NT2/D1 (cell line): ENCODE measurements at regions not wholly inside any gene's neighbourhood (a gene's known extent, or its start where the extent isn't known, plus 50 kb on each side); places are given as distances from the start of the nearest gene placed in this dataset.

ENCODE experiments used
- DNase-seq: peaks from one replicate; pipeline ENCODE4 v3.0.0-alpha.2; 2011; ENCODE audit warnings: low read depth, low spot score
- H3K27me3 ChIP-seq: 2 replicates; pipeline ENCODE4 v1.6.0; 2011; ENCODE audit warnings: mild to moderate bottlenecking; ENCODE audit not compliant: insufficient read length, insufficient read depth
- H3K36me3 ChIP-seq: 2 replicates; pipeline ENCODE4 v1.6.1; 2011; ENCODE audit warnings: mild to moderate bottlenecking, low read length, mixed read lengths; ENCODE audit not compliant: insufficient read depth, insufficient read length
- H3K4me1 ChIP-seq: 2 replicates; pipeline ENCODE4 v1.5.1; 2011; ENCODE audit not compliant: insufficient read depth, insufficient read length
- H3K4me3 ChIP-seq: 2 replicates; pipeline ENCODE4 v1.5.1; 2011; ENCODE audit warnings: low read depth; ENCODE audit not compliant: insufficient read length
- H3K9ac ChIP-seq: 2 replicates; pipeline ENCODE4 v1.6.0; 2011; ENCODE audit warnings: low read depth; ENCODE audit not compliant: insufficient read length
- H3K9me3 ChIP-seq: 2 replicates; pipeline ENCODE4 v1.5.1; 2011; ENCODE audit warnings: mild to moderate bottlenecking, low read length; ENCODE audit not compliant: insufficient read depth
- SUZ12 ChIP-seq: IDR thresholded peaks from 2 replicates; pipeline ENCODE4 v1.6.1; 2011; ENCODE audit not compliant: insufficient read length, insufficient read depth; ENCODE audit errors: extremely low read depth
- YY1 ChIP-seq: IDR thresholded peaks from 2 replicates; pipeline ENCODE4 v1.6.1; 2011; ENCODE audit not compliant: insufficient read length, insufficient read depth
- ZNF274 ChIP-seq: IDR thresholded peaks from 2 replicates; pipeline ENCODE4 v1.6.1; 2011; ENCODE audit warnings: mild to moderate bottlenecking, low read depth, low read length

DNA sequence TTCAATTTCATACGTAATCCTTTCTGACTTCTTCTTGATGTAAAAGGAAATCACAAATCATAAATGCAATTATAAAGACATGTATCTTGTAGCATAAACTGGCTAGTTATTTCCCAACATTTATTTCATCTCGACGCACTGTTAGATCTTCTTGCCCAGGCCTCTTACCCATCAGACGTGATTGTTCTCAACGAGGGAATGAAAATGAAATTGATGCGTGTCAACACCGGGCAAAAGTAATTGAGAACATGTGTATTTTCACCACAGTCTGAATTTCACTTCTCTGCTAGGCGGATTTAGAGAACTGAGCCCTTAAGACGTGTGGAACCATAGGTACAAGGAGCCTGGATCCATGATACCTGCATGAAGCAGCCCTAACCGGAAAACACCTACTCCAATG, 519.7 kb downstream of the KCNT2 start:
- no peaks in the 10 kb centered on the region for H3K27me3 ChIP-seq
- H3K9me3 ChIP-seq = no peaks in the 10 kb centered on the region
- H3K4me3 ChIP-seq = no peak overlapping the region
- TF ChIP-seq YY1 (no peak), SUZ12 (no peak), ZNF274 (no peak)
- DNase-seq = no peak
- H3K9ac ChIP-seq = no peak overlapping the region
- H3K4me1 ChIP-seq = no peaks in the 10 kb centered on the region
- no peaks in the 10 kb centered on the region for H3K36me3 ChIP-seq

DNA sequence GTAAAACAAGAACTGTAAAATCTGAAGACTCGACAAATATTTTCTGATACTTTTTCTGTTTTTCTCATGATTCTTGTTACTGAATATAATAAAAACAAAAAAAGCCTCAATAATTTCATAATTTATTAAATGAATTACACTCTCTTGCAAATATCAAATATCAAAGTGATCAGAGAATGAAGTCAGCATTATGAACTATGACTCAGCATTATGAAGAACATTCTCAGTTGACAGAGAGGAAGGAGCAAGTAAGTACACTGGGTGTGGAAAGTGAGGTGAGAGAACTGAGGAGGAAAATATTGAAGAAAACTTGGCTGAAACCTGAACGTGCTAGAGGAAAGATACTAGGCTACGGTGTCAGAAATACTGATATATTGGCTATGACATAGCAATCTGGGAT, 529.5 kb downstream of the KCNT2 start:
- H3K36me3 ChIP-seq = no peaks in the 10 kb centered on the region
- no peak overlapping the region for H3K9ac ChIP-seq
- H3K4me3 ChIP-seq = no peak overlapping the region
- TF ChIP-seq ZNF274 = no peak
- TF ChIP-seq SUZ12 = no peak
- TF ChIP-seq YY1 = no peak
- no peaks in the 10 kb centered on the region for H3K27me3 ChIP-seq
- H3K4me1 ChIP-seq = no peaks in the 10 kb centered on the region
- no peaks in the 10 kb centered on the region for H3K9me3 ChIP-seq
- DNase-seq = no peak

DNA sequence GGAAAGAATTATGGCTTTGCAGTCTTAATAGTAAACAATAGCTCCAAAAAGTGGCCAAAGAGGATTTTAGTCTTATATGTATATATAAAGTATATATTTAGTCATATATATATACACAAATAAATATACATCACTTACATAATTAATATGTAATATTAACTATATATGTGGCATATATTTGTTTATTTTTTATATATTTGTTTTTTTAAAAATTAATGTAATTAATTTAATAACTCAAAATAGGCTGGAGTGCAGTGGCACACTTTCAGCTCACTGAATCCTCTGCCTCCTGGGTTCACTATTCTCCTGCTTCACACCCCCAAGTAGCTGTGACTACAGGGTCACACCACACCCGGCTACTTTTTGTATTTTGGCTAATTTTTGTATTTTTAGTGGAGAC, 532.6 kb downstream of the KCNT2 start:
- no peak for TF ChIP-seq ZNF274
- TF ChIP-seq SUZ12 = no peak
- no peak for TF ChIP-seq YY1
- no peak overlapping the region for H3K4me3 ChIP-seq
- H3K27me3 ChIP-seq = no peaks in the 10 kb centered on the region
- H3K9ac ChIP-seq = no peak overlapping the region
- H3K36me3 ChIP-seq = no peaks in the 10 kb centered on the region
- H3K9me3 ChIP-seq = no peaks in the 10 kb centered on the region
- DNase-seq = no peak
- H3K4me1 ChIP-seq = no peaks in the 10 kb centered on the region

DNA sequence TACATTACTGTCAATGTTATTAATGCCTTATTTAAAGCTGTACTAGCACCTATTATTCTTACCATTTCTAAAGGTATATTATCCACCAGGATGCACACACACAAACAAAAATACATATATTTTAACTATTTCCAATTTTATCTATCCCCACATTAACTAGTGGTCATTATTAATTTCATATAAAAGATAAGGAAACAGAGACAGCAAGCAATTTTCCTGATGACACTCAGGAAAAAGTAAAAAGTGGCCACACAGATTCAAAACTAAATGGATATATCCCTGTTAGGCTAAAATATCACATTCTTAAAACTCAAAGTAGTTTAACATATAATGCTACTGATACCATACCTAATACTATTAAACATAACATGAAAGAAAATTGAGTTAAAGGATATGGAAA, 534.1 kb downstream of the KCNT2 start:
- H3K4me1 ChIP-seq = no peaks in the 10 kb centered on the region
- no peaks in the 10 kb centered on the region for H3K27me3 ChIP-seq
- TF ChIP-seq ZNF274 = no peak
- TF ChIP-seq YY1 = no peak
- no peak for TF ChIP-seq SUZ12
- no peak overlapping the region for H3K9ac ChIP-seq
- no peak for DNase-seq
- H3K9me3 ChIP-seq = no peaks in the 10 kb centered on the region
- H3K36me3 ChIP-seq = no peaks in the 10 kb centered on the region
- H3K4me3 ChIP-seq = no peak overlapping the region

DNA sequence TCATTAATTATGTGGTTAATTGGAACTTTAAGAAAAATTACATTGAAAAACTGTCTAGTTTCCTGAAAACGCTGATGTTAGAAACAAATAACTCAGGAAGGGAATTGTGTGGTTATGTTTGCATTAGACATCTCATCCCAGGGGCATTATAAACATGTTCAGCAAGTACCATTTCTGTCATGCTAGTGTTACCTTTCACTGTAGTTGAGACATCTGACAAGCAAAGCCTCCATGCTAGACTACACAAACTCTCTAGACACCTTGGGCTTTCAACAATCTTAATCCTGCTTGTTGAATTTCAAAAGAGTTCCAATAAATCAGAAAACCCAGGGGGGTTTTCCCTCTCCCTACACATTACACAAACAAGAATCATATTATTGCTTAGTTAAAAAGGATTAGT, 536.8 kb downstream of the KCNT2 start:
- Histone ChIP-seq H3K27me3 (no peaks in the 10 kb centered on the region), H3K4me1 (no peaks in the 10 kb centered on the region), H3K9ac (no peak overlapping the region), H3K36me3 (no peaks in the 10 kb centered on the region), H3K9me3 (no peaks in the 10 kb centered on the region), H3K4me3 (no peak overlapping the region)
- TF ChIP-seq YY1 (no peak), ZNF274 (no peak), SUZ12 (no peak)
- DNase-seq = no peak

DNA sequence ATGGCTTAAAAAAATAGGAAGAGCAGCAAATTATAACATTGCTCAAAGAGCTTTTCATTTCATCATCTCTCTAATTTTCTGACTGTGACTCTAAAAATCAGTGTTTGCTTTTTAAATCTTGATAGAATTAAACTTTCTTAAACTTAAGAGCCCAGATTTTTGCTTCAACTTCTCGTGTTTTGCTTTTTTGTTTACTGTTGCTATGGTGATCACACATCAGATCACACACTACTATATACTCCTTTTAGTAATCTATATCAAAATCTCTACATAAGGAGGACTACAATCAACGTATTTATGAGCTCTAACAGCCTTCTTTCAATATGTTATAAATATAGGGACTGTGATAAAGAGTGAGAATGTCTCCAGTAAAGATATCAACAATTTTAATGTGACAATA, 537.3 kb downstream of the KCNT2 start:
- TF ChIP-seq ZNF274 (no peak), YY1 (no peak), SUZ12 (no peak)
- Histone ChIP-seq H3K27me3 (no peaks in the 10 kb centered on the region), H3K4me3 (no peak overlapping the region), H3K9ac (no peak overlapping the region), H3K4me1 (no peaks in the 10 kb centered on the region), H3K36me3 (no peaks in the 10 kb centered on the region), H3K9me3 (no peaks in the 10 kb centered on the region)
- no peak for DNase-seq

DNA sequence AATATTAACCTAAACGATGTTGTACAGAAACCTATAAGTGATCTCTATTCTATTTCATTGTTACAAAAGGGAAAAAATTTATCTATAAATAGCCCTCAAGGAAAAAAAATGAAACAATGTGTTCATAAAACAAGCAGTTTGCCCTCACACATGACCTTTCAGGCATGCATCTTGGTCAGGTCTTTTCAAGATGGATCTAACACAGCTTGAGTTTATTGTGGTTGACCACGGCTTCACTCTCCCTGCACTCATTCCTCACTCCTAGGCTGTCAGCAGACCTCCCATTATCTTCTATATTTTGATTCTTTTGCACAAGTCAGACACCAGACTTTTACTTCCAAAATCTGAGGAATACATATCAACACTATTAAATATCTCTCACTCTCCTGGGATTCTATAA, 544.3 kb downstream of the KCNT2 start:
- TF ChIP-seq SUZ12 (no peak), YY1 (no peak), ZNF274 (no peak)
- H3K9me3 ChIP-seq = no peaks in the 10 kb centered on the region
- no peak overlapping the region for H3K4me3 ChIP-seq
- no peaks in the 10 kb centered on the region for H3K4me1 ChIP-seq
- H3K9ac ChIP-seq = no peak overlapping the region
- no peaks in the 10 kb centered on the region for H3K36me3 ChIP-seq
- DNase-seq = no peak
- H3K27me3 ChIP-seq = no peaks in the 10 kb centered on the region

DNA sequence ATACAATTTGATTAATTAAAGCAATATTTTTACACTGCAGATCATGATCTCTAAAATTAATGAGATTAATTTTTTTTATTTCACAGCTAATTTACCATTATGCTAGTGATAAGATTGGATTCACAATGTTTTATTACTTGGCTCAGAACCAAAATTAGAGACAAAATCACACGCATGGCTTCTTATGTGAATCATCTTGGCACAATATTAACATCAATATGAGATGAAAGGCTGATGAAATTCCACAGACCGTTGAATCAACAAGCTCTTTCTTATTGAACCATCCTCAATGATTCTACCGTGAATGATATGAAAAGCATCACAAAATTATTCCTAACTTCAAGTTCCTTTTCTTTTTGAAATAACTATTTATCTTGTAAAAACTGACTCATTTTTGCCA, 544.9 kb downstream of the KCNT2 start:
- H3K4me1 ChIP-seq = no peaks in the 10 kb centered on the region
- no peak for TF ChIP-seq SUZ12
- no peak for TF ChIP-seq ZNF274
- H3K9me3 ChIP-seq = no peaks in the 10 kb centered on the region
- no peaks in the 10 kb centered on the region for H3K27me3 ChIP-seq
- no peak overlapping the region for H3K9ac ChIP-seq
- no peak for DNase-seq
- no peaks in the 10 kb centered on the region for H3K36me3 ChIP-seq
- H3K4me3 ChIP-seq = no peak overlapping the region
